ENCODE measurements at regions not wholly inside any gene's neighbourhood (a gene's known extent, or its start where the extent isn't known, plus 50 kb on each side); places are given as distances from the start of the nearest gene placed in this dataset.
"Not testable (repeated sequence)": the region's sequence is repeated elsewhere in the genome, so short reads cannot be mapped to it uniquely, and the experiment has no call there.

DNA sequence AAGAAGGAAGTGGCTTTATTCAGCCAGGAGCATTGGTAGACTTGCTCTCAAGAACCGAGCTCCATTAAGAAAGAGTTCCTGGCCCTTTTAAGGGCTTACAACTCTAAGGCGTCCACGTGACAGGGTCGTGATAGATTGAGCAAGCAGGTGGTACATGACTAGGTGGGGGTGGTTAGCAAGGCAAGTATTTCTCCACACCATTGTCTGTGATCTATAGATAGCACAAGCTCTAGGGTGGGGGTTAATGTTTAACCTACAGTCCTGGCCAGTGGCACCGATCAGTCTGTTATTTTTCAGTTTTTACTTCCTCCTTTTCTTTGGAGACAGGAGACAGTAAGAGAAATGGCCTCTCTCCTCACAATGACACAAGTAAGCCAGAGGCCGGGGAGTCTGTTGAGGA, 215.1 kb downstream of the UQCRFS1 start:
- TF ChIP-seq, protein P1, sequence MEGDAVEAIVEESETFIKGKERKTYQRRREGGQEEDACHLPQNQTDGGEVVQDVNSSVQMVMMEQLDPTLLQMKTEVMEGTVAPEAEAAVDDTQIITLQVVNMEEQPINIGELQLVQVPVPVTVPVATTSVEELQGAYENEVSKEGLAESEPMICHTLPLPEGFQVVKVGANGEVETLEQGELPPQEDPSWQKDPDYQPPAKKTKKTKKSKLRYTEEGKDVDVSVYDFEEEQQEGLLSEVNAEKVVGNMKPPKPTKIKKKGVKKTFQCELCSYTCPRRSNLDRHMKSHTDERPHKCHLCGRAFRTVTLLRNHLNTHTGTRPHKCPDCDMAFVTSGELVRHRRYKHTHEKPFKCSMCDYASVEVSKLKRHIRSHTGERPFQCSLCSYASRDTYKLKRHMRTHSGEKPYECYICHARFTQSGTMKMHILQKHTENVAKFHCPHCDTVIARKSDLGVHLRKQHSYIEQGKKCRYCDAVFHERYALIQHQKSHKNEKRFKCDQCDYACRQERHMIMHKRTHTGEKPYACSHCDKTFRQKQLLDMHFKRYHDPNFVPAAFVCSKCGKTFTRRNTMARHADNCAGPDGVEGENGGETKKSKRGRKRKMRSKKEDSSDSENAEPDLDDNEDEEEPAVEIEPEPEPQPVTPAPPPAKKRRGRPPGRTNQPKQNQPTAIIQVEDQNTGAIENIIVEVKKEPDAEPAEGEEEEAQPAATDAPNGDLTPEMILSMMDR (IDR thresholded peaks at IDR 0.05) = not testable (repeated sequence)
- TF ChIP-seq POLR2A (IDR thresholded peaks at IDR 0.05) = not testable (repeated sequence)

All from heart left ventricle (tissue), 13 donors.